Adrenal gland (tissue), 5 donors: ENCODE measurements at regions not wholly inside any gene's neighbourhood (a gene's known extent, or its start where the extent isn't known, plus 50 kb on each side); places are given as distances from the start of the nearest gene placed in this dataset.

Source experiments
- POLR2A ChIP-seq, 2 donors: fragments of 450-650 bp; IDR thresholded peaks; one replicate each; pipeline ENCODE4 v1.6.1; 2017; ENCODE audit warnings: antibody characterized with exemption in 2 of 2, mild to moderate bottlenecking in 2 of 2, moderate library complexity in 1 of 2
- TF ChIP-seq, protein P1 (sequence below), 6 experiments: fragments of 450-650 bp in 4 of 6; fragments of 200-600 bp in 2 of 6; sonication (generic) in 1 of 6; IDR thresholded peaks; 1 replicate in 5 of 6; 2 replicates in 1 of 6; pipeline versions ENCODE4 v1.5.1 to v1.8.0; 2016 to 2021; ENCODE audit warnings: antibody characterized with exemption in 6 of 6, mild to moderate bottlenecking in 2 of 6, moderate library complexity in 1 of 6
- donor health status: DM: no; HTN: no; CAD: no.

- TF ChIP-seq, protein P1, sequence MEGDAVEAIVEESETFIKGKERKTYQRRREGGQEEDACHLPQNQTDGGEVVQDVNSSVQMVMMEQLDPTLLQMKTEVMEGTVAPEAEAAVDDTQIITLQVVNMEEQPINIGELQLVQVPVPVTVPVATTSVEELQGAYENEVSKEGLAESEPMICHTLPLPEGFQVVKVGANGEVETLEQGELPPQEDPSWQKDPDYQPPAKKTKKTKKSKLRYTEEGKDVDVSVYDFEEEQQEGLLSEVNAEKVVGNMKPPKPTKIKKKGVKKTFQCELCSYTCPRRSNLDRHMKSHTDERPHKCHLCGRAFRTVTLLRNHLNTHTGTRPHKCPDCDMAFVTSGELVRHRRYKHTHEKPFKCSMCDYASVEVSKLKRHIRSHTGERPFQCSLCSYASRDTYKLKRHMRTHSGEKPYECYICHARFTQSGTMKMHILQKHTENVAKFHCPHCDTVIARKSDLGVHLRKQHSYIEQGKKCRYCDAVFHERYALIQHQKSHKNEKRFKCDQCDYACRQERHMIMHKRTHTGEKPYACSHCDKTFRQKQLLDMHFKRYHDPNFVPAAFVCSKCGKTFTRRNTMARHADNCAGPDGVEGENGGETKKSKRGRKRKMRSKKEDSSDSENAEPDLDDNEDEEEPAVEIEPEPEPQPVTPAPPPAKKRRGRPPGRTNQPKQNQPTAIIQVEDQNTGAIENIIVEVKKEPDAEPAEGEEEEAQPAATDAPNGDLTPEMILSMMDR (IDR thresholded peaks at IDR 0.05): no peak
- no peak for TF ChIP-seq POLR2A (IDR thresholded peaks at IDR 0.05)
These were observed 253.5 kb downstream of the DMRTA1 start for GRCh38 chr9:22700171-22700570.
